NB4 (cell line): ENCODE measurements at regions not wholly inside any gene's neighbourhood (a gene's known extent, or its start where the extent isn't known, plus 50 kb on each side); places are given as distances from the start of the nearest gene placed in this dataset.

ENCODE experiments used
- DNase-seq: peaks from one replicate; pipeline ENCODE4 v3.0.0; 2010; ENCODE audit warnings: low read depth
- H3K4me3 ChIP-seq: one replicate; pipeline ENCODE4 v1.5.1; 2011; ENCODE audit warnings: mild to moderate bottlenecking, low read depth, low read length, moderate library complexity
- MYC ChIP-seq: IDR thresholded peaks from 2 replicates; pipeline ENCODE4 v1.6.1; 2011; ENCODE audit warnings: low read depth, low read length
- POLR2A ChIP-seq: IDR thresholded peaks from 2 replicates; pipeline ENCODE4 v1.6.1; 2011; ENCODE audit warnings: mild to moderate bottlenecking; ENCODE audit not compliant: insufficient read length; ENCODE audit errors: extremely low read depth
- TF ChIP-seq, protein P1 (sequence below): IDR thresholded peaks from one replicate; pipeline ENCODE4 v1.5.1; 2012; ENCODE audit warnings: low read depth, low read length
- TF ChIP-seq, protein P2 (sequence below): IDR thresholded peaks from 2 replicates; pipeline ENCODE4 v1.6.1; 2011; ENCODE audit warnings: low read depth, low read length

DNA sequence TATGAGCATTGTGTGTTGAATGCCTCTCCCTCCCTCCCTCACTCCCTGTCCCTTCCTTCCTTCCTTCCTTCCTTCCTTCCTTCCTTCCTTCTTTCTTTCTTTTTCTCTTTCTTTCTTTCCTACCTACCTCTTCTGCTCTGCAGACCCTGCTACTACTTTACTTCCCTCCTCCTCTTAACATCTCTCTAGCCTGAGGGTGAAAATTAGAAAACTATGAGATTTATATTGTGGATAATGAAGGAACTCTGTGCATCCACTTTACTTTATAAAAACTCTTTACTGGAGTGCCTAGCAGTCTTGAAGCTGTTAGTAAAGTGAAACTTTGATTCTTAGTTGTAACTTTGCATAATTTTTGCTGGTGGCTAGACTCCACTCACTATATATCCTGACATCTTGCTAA is 572.2 kb downstream of the RWDD3 start:
- TF ChIP-seq, protein P1, sequence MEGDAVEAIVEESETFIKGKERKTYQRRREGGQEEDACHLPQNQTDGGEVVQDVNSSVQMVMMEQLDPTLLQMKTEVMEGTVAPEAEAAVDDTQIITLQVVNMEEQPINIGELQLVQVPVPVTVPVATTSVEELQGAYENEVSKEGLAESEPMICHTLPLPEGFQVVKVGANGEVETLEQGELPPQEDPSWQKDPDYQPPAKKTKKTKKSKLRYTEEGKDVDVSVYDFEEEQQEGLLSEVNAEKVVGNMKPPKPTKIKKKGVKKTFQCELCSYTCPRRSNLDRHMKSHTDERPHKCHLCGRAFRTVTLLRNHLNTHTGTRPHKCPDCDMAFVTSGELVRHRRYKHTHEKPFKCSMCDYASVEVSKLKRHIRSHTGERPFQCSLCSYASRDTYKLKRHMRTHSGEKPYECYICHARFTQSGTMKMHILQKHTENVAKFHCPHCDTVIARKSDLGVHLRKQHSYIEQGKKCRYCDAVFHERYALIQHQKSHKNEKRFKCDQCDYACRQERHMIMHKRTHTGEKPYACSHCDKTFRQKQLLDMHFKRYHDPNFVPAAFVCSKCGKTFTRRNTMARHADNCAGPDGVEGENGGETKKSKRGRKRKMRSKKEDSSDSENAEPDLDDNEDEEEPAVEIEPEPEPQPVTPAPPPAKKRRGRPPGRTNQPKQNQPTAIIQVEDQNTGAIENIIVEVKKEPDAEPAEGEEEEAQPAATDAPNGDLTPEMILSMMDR = no peak
- no peak for TF ChIP-seq POLR2A
- no peak for TF ChIP-seq MYC
- TF ChIP-seq, protein P2, sequence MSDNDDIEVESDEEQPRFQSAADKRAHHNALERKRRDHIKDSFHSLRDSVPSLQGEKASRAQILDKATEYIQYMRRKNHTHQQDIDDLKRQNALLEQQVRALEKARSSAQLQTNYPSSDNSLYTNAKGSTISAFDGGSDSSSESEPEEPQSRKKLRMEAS = no peak
- no peak for DNase-seq
- no peak overlapping the region for H3K4me3 ChIP-seq

DNA sequence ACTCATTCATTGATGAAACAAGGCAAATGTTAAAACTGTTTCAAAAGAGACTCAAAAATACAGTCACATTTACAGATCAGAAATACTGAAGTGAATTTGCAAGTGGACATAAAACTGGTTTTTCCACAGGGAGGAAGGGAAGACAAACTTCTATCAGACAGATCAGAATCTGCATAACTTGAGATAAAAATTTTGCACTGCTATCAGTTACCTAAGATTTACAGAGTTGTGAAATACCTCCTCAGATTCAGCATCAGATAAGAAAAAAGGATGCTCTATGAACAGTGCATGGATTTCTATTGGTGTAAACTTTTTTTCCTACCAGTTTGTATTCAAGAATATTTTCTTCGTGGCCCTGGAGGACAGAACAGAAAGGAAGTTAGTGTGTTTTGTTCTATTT is 575.4 kb downstream of the RWDD3 start:
- TF ChIP-seq MYC (no peak), POLR2A (no peak)
- TF ChIP-seq, protein P2 = no peak
- TF ChIP-seq, protein P1 = no peak
- no peak overlapping the region for H3K4me3 ChIP-seq
- DNase-seq = no peak

DNA sequence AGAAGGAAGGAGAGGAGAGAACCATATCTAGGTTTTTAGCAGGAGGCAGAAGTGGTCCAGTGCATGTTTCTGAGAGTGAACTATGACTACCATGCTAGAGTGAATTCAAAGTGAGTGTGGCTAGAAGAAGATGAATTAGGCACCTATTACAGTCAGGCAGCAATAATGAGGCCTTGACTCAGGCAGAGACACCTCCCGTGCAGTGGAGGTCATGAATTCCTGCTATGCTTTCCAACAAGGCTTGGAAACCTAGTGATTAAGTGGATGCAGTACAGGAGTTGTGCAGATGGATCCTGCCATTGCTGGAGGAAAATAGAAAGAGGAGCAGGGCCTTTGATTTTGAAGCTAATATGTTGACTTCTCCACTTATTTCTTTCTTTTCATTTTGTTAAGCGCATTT is 581.5 kb downstream of the RWDD3 start:
- no peak overlapping the region for H3K4me3 ChIP-seq
- TF ChIP-seq POLR2A (no peak), MYC (no peak)
- TF ChIP-seq, protein P2 = no peak
- no peak for DNase-seq

DNA sequence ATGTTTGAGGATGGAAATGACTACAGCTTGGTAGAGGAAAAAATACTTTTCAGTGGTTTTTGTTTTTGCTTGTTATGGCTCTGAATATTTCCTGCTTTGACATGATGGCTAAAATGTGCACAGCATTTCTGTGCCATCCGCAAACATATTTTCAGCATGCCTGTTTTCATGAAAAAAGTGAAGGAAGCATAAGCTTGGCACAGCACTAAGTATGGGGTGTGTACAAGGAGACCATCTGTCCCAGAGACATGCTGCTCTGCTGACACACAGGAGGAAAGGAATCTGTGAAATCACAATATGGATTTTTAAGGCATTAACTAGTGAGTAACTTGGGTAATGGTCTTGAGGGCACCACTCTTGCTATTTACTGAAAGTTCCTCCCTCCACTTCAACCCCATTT is 595.5 kb downstream of the RWDD3 start:
- TF ChIP-seq POLR2A (no peak), MYC (no peak)
- TF ChIP-seq, protein P2 = no peak
- TF ChIP-seq, protein P1 = no peak
- no peak overlapping the region for H3K4me3 ChIP-seq
- DNase-seq = no peak

DNA sequence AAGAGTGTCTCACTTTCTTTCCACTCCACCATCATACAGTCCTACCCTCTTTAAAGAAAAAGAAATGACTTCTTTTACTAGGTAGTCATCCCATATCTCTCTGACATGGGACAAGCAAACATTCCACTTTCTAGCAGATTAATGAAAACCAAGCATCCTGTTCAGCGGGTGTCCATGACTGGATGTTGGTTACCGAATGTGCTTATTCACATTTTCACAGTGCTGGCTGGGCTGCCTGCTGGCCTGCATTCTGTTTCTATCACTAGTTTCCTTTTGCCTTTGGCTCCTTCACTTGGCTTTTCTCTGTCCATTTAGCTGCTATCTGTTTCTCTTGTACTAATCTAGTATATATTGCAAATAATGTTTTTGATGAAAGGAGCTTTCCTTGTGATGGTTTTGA is 598.4 kb downstream of the RWDD3 start:
- DNase-seq = no peak
- TF ChIP-seq MYC (no peak), POLR2A (no peak)
- TF ChIP-seq, protein P2 = no peak
- TF ChIP-seq, protein P1 = no peak
- no peak overlapping the region for H3K4me3 ChIP-seq

DNA sequence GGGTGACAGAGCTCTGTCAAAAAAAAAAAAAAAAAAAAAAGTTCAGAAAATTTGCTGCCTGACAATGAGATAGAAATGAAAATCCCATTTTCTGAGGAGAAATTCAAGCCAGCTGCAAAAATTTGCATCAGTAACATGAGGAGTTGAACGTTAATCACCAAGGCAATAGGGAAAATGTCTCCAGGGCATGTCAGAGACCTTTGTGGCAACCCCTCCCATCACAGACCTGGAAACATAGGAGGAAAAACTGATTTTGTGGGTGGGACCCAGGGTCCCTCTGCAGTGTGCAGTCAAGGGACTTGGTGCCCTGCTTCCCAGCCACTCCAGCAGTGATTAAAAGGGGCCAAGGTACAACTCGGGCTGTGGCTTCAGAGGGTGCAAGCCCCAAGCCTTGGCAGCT is 615.4 kb downstream of the RWDD3 start:
- TF ChIP-seq MYC (no peak), POLR2A (no peak)
- TF ChIP-seq, protein P1 = no peak
- TF ChIP-seq, protein P2 = no peak
- H3K4me3 ChIP-seq = no peak overlapping the region
- DNase-seq = no peak
